ENCODE measurements at regions not wholly inside any gene's neighbourhood (a gene's known extent, or its start where the extent isn't known, plus 50 kb on each side); places are given as distances from the start of the nearest gene placed in this dataset.
A peak's percentile ranks its signal among the peaks of the same experiment; 100 is the strongest.

- Mint-ChIP-seq H3K27me3 (ENCODE audit: insufficient read depth, unreplicated experiment) (no peaks in the 10 kb centered on the region), H3K27ac (ENCODE audit: low read depth, unreplicated experiment) (no peak overlapping the region), H3K9me3 (ENCODE audit: unreplicated experiment) (no peaks in the 10 kb centered on the region), H3K4me3 (ENCODE audit: unreplicated experiment) (no peak overlapping the region), H3K4me1 (ENCODE audit: insufficient read depth, unreplicated experiment) (no peaks in the 10 kb centered on the region), H3K36me3 (ENCODE audit: insufficient read depth, unreplicated experiment) (no peaks in the 10 kb centered on the region)
- BruUV-seq (replicated peaks): no TSS peak
- DNase-seq (ENCODE audit: unreplicated experiment): no peak
- intact Hi-C loops (cut with micrococcal nuclease): no loop called here
- POLR2A ChIA-PET: no interaction called here
- CTCF ChIA-PET: no interaction called here
- TF ChIP-seq, protein P1, sequence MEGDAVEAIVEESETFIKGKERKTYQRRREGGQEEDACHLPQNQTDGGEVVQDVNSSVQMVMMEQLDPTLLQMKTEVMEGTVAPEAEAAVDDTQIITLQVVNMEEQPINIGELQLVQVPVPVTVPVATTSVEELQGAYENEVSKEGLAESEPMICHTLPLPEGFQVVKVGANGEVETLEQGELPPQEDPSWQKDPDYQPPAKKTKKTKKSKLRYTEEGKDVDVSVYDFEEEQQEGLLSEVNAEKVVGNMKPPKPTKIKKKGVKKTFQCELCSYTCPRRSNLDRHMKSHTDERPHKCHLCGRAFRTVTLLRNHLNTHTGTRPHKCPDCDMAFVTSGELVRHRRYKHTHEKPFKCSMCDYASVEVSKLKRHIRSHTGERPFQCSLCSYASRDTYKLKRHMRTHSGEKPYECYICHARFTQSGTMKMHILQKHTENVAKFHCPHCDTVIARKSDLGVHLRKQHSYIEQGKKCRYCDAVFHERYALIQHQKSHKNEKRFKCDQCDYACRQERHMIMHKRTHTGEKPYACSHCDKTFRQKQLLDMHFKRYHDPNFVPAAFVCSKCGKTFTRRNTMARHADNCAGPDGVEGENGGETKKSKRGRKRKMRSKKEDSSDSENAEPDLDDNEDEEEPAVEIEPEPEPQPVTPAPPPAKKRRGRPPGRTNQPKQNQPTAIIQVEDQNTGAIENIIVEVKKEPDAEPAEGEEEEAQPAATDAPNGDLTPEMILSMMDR (IDR thresholded peaks at IDR 0.05; ENCODE audit: unreplicated experiment): no peak
These were observed 1015.1 kb upstream of the PIK3C3 start for GRCh38 chr18:40939656-40940515.

DNA sequence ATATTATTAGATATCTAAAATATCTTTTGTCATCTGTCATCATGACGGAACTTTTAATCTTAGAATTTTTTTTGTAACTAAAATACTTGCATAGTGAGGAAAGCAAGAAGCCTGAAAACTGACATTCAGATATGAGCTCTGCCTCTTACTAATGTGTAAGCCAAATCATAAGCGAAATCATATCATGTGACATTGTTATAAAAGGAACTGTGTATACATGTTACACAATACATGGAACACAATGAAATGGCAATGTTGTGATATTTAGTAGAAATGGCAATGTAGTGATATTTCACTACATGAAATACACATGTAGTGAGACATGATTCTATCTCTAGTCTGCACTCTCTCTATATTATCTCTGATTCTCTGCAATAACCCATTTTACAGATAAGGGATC is 1016.4 kb upstream of the PIK3C3 start:
- Mint-ChIP-seq H3K4me3 (ENCODE audit: unreplicated experiment) (no peak overlapping the region), H3K27me3 (ENCODE audit: insufficient read depth, unreplicated experiment) (no peaks in the 10 kb centered on the region), H3K36me3 (ENCODE audit: insufficient read depth, unreplicated experiment) (no peaks in the 10 kb centered on the region), H3K9me3 (ENCODE audit: unreplicated experiment) (no peaks in the 10 kb centered on the region), H3K27ac (ENCODE audit: low read depth, unreplicated experiment) (no peak overlapping the region), H3K4me1 (ENCODE audit: insufficient read depth, unreplicated experiment) (no peaks in the 10 kb centered on the region)
- CTCF ChIA-PET: interaction anchor here (0.5 kb wide), 1 partner anchor 162 kb away, joined by 3 read pairs; no protein-coding TSS in a partner anchor
- BruUV-seq (replicated peaks): no TSS peak
- TF ChIP-seq, protein P1 (IDR thresholded peaks at IDR 0.05; ENCODE audit: unreplicated experiment): no peak
- DNase-seq (ENCODE audit: unreplicated experiment): no peak
- POLR2A ChIA-PET: no interaction called here
- intact Hi-C loops (cut with micrococcal nuclease): no loop called here

GRCh38 chr18:40937386-40937785 is 1017.6 kb upstream of the PIK3C3 start:
- H3K4me1 Mint-ChIP-seq (ENCODE audit: insufficient read depth, unreplicated experiment): no peaks in the 10 kb centered on the region
- no TSS peak for BruUV-seq (replicated peaks)
- POLR2A ChIA-PET: interaction anchor here (0.7 kb wide), 1 partner anchor 364 kb away, joined by 3 read pairs; no protein-coding TSS in a partner anchor

GRCh38 chr18:40935423-40935822 is 1019.6 kb upstream of the PIK3C3 start:
- no peaks in the 10 kb centered on the region for H3K36me3 Mint-ChIP-seq (ENCODE audit: insufficient read depth, unreplicated experiment)
- no TSS peak for BruUV-seq (replicated peaks)
- POLR2A ChIA-PET: interaction anchor here (0.5 to 0.9 kb wide), 2 partner anchors 10 to 31 kb away, joined by 3 to 7 read pairs; no protein-coding TSS in a partner anchor
- H3K27ac Mint-ChIP-seq (ENCODE audit: low read depth, unreplicated experiment): no peak overlapping the region
- H3K9me3 Mint-ChIP-seq (ENCODE audit: unreplicated experiment): no peaks in the 10 kb centered on the region
- intact Hi-C loops (cut with micrococcal nuclease): no loop called here
- TF ChIP-seq, protein P1 (IDR thresholded peaks at IDR 0.05; ENCODE audit: unreplicated experiment): peak; percentile 17
- no peaks in the 10 kb centered on the region for H3K27me3 Mint-ChIP-seq (ENCODE audit: insufficient read depth, unreplicated experiment)
- no peak overlapping the region for H3K4me3 Mint-ChIP-seq (ENCODE audit: unreplicated experiment)
- DNase-seq (ENCODE audit: unreplicated experiment): peak; percentile 59
- H3K4me1 Mint-ChIP-seq (ENCODE audit: insufficient read depth, unreplicated experiment): no peaks in the 10 kb centered on the region
- CTCF ChIA-PET: interaction anchor here (0.6 kb wide), 1 partner anchor 92 kb away, joined by 3 read pairs; no protein-coding TSS in a partner anchor

More at GRCh38 chr18:40937386-40937785, 1017.6 kb upstream of the PIK3C3 start:
- intact Hi-C loops (cut with micrococcal nuclease): no loop called here
- TF ChIP-seq, protein P1 (IDR thresholded peaks at IDR 0.05; ENCODE audit: unreplicated experiment): no peak
- H3K36me3 Mint-ChIP-seq (ENCODE audit: insufficient read depth, unreplicated experiment): no peaks in the 10 kb centered on the region
- CTCF ChIA-PET: interaction anchor here (0.6 kb wide), 1 partner anchor 619 kb away, joined by 3 read pairs; no protein-coding TSS in a partner anchor
- no peaks in the 10 kb centered on the region for H3K27me3 Mint-ChIP-seq (ENCODE audit: insufficient read depth, unreplicated experiment)
- H3K4me3 Mint-ChIP-seq (ENCODE audit: unreplicated experiment): no peak overlapping the region
- DNase-seq (ENCODE audit: unreplicated experiment): no peak
- no peak overlapping the region for H3K27ac Mint-ChIP-seq (ENCODE audit: low read depth, unreplicated experiment)
- H3K9me3 Mint-ChIP-seq (ENCODE audit: unreplicated experiment): no peaks in the 10 kb centered on the region

All from MCF 10A (cell line).